Caco-2 (cell line): ENCODE measurements at regions not wholly inside any gene's neighbourhood (a gene's known extent, or its start where the extent isn't known, plus 50 kb on each side); places are given as distances from the start of the nearest gene placed in this dataset.

Experiments
- BruUV-seq: library from RNA; stranded (reverse); fragments of 400-500 nt; replicated peaks from 2 replicates; lab custom pipeline; 2021; lab: Mats Ljungman, UMichigan
- CTCF ChIA-PET: fragments of 300-600 bp; sonication (Branson Sonifier 250); formaldehyde crosslinking; loops from one replicate; lab custom pipeline; 2022; ENCODE audit warnings: antibody characterized with exemption; lab: Charles Lee
- POLR2A ChIA-PET: fragments of 300-600 bp; sonication (Branson Sonifier 250); formaldehyde crosslinking; loops from one replicate; lab custom pipeline; 2022; ENCODE audit warnings: antibody characterized with exemption; lab: Charles Lee
- DNase-seq, 2 experiments: peaks; one replicate each; pipeline versions ENCODE4 v3.0.0 to v3.0.0-alpha.2; 2020 to 2022
- H3K27me3 ChIP-seq: replicated peaks from 2 replicates; pipeline ENCODE4 v1.6.0; 2011; ENCODE audit warnings: low read length; ENCODE audit not compliant: control insufficient read depth, insufficient read depth
- H3K36me3 ChIP-seq: 2 replicates; pipeline ENCODE4 v1.5.1; 2011; ENCODE audit warnings: low read length; ENCODE audit not compliant: control insufficient read depth, insufficient read depth
- H3K4me1 ChIP-seq: fragments of 250-450 bp; sonication (Bioruptor Pico); 2 replicates; pipeline ENCODE4 v1.5.1; 2020; ENCODE audit warnings: mild to moderate bottlenecking
- H3K4me3 ChIP-seq: 2 replicates; pipeline ENCODE4 v1.5.1; 2011; ENCODE audit warnings: low read depth, mild to moderate bottlenecking, control low read depth, low read length
- H3K9me3 ChIP-seq: fragments of 250-450 bp; sonication (Bioruptor Pico); 2 replicates; pipeline ENCODE4 v1.5.1; 2020; ENCODE audit warnings: mild to moderate bottlenecking, moderate library complexity
- H3K27ac Mint-ChIP-seq: one replicate; pipeline ENCODE4 v1.8.0; 2022; ENCODE audit warnings: mixed read lengths; ENCODE audit not compliant: unreplicated experiment
- H3K27me3 Mint-ChIP-seq: one replicate; pipeline ENCODE4 v1.8.0; 2022; ENCODE audit warnings: mixed read lengths; ENCODE audit not compliant: insufficient read depth, unreplicated experiment
- H3K36me3 Mint-ChIP-seq: one replicate; pipeline ENCODE4 v1.8.0; 2022; ENCODE audit warnings: mild to moderate bottlenecking, mixed read lengths; ENCODE audit not compliant: insufficient read depth, unreplicated experiment
- H3K4me1 Mint-ChIP-seq: one replicate; pipeline ENCODE4 v1.8.0; 2022; ENCODE audit warnings: low read depth, mixed read lengths; ENCODE audit not compliant: unreplicated experiment
- H3K4me3 Mint-ChIP-seq: one replicate; pipeline ENCODE4 v1.8.0; 2022; ENCODE audit warnings: mild to moderate bottlenecking, moderate library complexity, mixed read lengths; ENCODE audit not compliant: unreplicated experiment
- H3K9me3 Mint-ChIP-seq: one replicate; pipeline ENCODE4 v1.8.0; 2022; ENCODE audit warnings: mixed read lengths; ENCODE audit not compliant: unreplicated experiment
- intact Hi-C: fragments of 100-400 bp; cut with micrococcal nuclease; formaldehyde crosslinking; loops from one replicate; pipeline ENCODE4 v1.10.0; 2022; ENCODE audit not compliant: unreplicated experiment
- TF ChIP-seq, protein P1 (sequence below), 2 experiments: fragments of 200-600 bp in 1 of 2; IDR thresholded peaks; 1 replicate in 1 of 2; 2 replicates in 1 of 2; pipeline versions ENCODE4 v1.5.1 to v1.8.0; 2011 to 2022; ENCODE audit warnings: antibody characterized with exemption in 1 of 2, control low read depth in 1 of 2, inconsistent platforms in 1 of 2, low read depth in 1 of 2, low read length in 1 of 2, mild to moderate bottlenecking in 1 of 2, moderate library complexity in 1 of 2; ENCODE audit not compliant: insufficient read depth in 1 of 2, severe bottlenecking in 1 of 2, unreplicated experiment in 1 of 2

DNA sequence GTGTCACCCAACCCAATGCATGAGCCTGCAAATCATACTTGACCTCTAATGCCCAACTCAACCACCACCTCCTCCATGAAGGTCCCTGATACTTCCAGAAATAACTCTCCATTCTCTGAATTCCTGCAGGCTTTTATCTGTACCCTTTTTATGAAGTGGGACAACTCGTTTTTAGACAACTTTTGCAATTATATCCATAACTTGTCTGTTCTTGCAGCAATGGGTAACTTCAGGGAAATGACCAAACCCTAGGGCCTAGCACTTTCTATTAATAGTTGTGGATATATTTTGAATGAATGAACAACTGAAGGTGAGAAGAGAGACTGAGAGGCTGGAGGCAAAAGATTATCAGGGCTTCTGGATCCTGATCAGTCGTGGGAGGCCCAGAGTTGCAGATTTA is 236.6 kb upstream of the MOCS1 start:
- DNase-seq: no peak
- Mint-ChIP-seq H3K9me3 (no peaks in the 10 kb centered on the region), H3K27me3 (peaks cover 22% of the 10 kb centered on the region), H3K4me3 (no peak overlapping the region), H3K27ac (no peak overlapping the region), H3K4me1 (no peaks in the 10 kb centered on the region), H3K36me3 (no peaks in the 10 kb centered on the region)
- no TSS peak for BruUV-seq
- ChIA-PET CTCF (no interaction called here), POLR2A (no interaction called here)
- Histone ChIP-seq H3K27me3 (no peaks in the 10 kb centered on the region), H3K9me3 (no peaks in the 10 kb centered on the region), H3K4me3 (no peak overlapping the region), H3K4me1 (no peaks in the 10 kb centered on the region), H3K36me3 (no peaks in the 10 kb centered on the region)
- intact Hi-C loops: no loop called here
- TF ChIP-seq, protein P1, sequence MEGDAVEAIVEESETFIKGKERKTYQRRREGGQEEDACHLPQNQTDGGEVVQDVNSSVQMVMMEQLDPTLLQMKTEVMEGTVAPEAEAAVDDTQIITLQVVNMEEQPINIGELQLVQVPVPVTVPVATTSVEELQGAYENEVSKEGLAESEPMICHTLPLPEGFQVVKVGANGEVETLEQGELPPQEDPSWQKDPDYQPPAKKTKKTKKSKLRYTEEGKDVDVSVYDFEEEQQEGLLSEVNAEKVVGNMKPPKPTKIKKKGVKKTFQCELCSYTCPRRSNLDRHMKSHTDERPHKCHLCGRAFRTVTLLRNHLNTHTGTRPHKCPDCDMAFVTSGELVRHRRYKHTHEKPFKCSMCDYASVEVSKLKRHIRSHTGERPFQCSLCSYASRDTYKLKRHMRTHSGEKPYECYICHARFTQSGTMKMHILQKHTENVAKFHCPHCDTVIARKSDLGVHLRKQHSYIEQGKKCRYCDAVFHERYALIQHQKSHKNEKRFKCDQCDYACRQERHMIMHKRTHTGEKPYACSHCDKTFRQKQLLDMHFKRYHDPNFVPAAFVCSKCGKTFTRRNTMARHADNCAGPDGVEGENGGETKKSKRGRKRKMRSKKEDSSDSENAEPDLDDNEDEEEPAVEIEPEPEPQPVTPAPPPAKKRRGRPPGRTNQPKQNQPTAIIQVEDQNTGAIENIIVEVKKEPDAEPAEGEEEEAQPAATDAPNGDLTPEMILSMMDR (IDR thresholded peaks at IDR 0.05; ENCODE audit: insufficient read depth in 1 of 2, low read depth in 1 of 2, low read length in 1 of 2, severe bottlenecking in 1 of 2, unreplicated experiment in 1 of 2): no peak

DNA sequence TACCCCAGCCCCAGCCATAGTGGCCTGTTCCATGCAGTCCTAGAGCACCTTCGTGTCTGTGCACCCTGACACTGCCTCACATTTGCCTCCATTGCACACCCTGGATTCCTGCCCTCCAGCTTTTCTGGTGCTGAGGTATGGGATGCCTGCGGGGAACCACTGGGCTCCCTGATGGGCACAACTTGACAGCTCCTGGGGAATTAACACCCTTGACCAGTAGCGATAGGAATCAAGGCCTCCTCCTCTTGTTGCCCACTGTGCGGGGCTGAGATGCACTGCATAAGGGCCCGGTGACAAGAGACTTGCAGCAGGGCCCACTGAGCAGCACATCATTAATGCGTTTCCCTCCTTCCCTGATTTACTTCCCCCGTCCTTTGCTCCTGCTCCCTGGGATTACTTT is 235.6 kb upstream of the MOCS1 start:
- Mint-ChIP-seq H3K9me3 (no peaks in the 10 kb centered on the region), H3K36me3 (no peaks in the 10 kb centered on the region), H3K4me1 (no peaks in the 10 kb centered on the region), H3K27ac (no peak overlapping the region), H3K27me3 (peaks cover 18% of the 10 kb centered on the region), H3K4me3 (no peak overlapping the region)
- intact Hi-C loops: no loop called here
- TF ChIP-seq, protein P1 (IDR thresholded peaks at IDR 0.05; ENCODE audit: insufficient read depth in 1 of 2, low read depth in 1 of 2, low read length in 1 of 2, severe bottlenecking in 1 of 2, unreplicated experiment in 1 of 2): no peak
- no peaks in the 10 kb centered on the region for H3K9me3 ChIP-seq
- no TSS peak for BruUV-seq
- no peaks in the 10 kb centered on the region for H3K36me3 ChIP-seq
- ChIA-PET POLR2A (no interaction called here), CTCF (no interaction called here)
- H3K4me1 ChIP-seq: no peaks in the 10 kb centered on the region
- no peak overlapping the region for H3K4me3 ChIP-seq
- H3K27me3 ChIP-seq: no peaks in the 10 kb centered on the region
- DNase-seq: no peak

DNA sequence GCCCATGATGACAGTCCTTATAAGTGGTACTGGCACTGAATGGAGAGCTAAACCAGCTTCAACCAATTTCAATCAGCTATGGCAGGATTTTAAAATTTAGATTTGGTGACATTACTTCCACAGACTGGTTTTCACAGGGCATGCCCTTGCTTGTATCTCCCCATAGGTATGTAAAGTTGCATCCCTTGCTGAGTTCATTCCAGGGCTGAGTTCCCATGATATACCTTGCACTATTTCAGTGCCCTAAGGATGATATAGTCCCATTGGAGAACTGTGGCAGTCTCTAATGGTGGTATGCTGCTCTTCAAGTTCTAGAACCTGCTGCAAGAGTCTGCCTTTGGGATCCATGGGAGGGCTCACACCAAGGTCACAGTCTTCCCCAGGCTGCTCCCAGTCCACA is 232.7 kb upstream of the MOCS1 start:
- intact Hi-C loops: no loop called here
- TF ChIP-seq, protein P1 (IDR thresholded peaks at IDR 0.05; ENCODE audit: insufficient read depth in 1 of 2, low read depth in 1 of 2, low read length in 1 of 2, severe bottlenecking in 1 of 2, unreplicated experiment in 1 of 2): no peak
- DNase-seq: no peak
- H3K27me3 ChIP-seq: no peaks in the 10 kb centered on the region
- no peaks in the 10 kb centered on the region for H3K4me1 ChIP-seq
- no TSS peak for BruUV-seq
- Mint-ChIP-seq H3K27ac (no peak overlapping the region), H3K4me1 (no peaks in the 10 kb centered on the region), H3K36me3 (no peaks in the 10 kb centered on the region), H3K27me3 (peaks cover 16% of the 10 kb centered on the region), H3K9me3 (no peaks in the 10 kb centered on the region), H3K4me3 (no peak overlapping the region)
- ChIA-PET POLR2A (no interaction called here), CTCF (no interaction called here)
- H3K4me3 ChIP-seq: no peak overlapping the region
- no peaks in the 10 kb centered on the region for H3K9me3 ChIP-seq
- H3K36me3 ChIP-seq: no peaks in the 10 kb centered on the region
